ENCODE measurements at regions not wholly inside any gene's neighbourhood (a gene's known extent, or its start where the extent isn't known, plus 50 kb on each side); places are given as distances from the start of the nearest gene placed in this dataset.

DNA sequence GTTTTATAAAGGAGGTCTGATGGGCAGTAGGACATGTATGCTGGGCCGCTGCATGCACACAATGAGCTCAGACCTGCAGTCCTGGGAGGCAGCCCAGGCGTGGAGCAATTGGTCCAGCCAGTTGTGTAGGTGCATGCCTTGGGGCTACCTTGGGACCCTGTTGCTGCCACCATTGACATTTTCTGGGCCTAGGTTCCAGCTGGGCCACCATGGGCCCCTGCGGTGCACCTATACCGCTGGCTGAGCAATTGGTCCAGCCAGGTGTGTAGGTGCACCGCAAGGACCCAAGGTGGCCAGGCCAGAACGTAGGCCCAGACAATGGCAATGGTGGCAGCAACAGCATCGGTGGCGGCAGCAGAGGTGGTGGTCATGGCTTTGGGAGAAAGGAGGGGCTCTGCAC is 143.9 kb downstream of the PXDC1 start:
- H3K4me1 ChIP-seq, result no peaks in the 10 kb centered on the region
- no peak for DNase-seq
- no peaks in the 10 kb centered on the region for H3K27me3 ChIP-seq (ENCODE audit: insufficient read depth in 3 of 3, low read length in 2 of 3)
- WGBS, 3 donors, result 93 to 99% (median 97%) methylated on average over 8 of the region's 8 CpGs
- H3K27ac ChIP-seq, result no peak overlapping the region
- intact Hi-C loops (cut with DNase I), result no loop called here
- TF ChIP-seq, protein P1, sequence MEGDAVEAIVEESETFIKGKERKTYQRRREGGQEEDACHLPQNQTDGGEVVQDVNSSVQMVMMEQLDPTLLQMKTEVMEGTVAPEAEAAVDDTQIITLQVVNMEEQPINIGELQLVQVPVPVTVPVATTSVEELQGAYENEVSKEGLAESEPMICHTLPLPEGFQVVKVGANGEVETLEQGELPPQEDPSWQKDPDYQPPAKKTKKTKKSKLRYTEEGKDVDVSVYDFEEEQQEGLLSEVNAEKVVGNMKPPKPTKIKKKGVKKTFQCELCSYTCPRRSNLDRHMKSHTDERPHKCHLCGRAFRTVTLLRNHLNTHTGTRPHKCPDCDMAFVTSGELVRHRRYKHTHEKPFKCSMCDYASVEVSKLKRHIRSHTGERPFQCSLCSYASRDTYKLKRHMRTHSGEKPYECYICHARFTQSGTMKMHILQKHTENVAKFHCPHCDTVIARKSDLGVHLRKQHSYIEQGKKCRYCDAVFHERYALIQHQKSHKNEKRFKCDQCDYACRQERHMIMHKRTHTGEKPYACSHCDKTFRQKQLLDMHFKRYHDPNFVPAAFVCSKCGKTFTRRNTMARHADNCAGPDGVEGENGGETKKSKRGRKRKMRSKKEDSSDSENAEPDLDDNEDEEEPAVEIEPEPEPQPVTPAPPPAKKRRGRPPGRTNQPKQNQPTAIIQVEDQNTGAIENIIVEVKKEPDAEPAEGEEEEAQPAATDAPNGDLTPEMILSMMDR (IDR thresholded peaks at IDR 0.05), result no peak
- no peak for ATAC-seq
- H3K4me3 ChIP-seq, result no peak overlapping the region
- H3K9me3 ChIP-seq, result no peaks in the 10 kb centered on the region
- H3K36me3 ChIP-seq (ENCODE audit: insufficient read depth in 1 of 2, low read depth in 1 of 2), result no peaks in the 10 kb centered on the region

DNA sequence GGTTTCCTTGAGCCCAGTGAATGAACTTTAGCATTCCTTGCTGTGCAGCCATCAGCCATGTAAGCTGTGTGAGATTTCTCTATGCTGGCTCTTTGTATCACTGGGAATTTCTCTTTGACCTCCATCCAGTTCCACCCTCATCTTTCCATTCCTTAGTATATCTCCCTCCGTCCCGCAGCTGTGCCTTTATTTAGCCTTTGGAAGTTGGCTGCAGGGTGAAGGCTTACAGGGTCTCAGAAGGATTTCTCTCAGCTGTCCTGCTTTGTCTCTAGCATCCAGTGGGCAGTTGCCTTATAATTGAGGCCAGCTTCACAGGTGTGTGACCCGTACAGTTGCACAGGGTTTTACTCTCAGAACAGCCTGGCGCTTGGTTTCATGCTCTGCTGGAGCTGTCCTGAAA is 144.3 kb downstream of the PXDC1 start:
- no peak for ATAC-seq
- no peaks in the 10 kb centered on the region for H3K27me3 ChIP-seq (ENCODE audit: insufficient read depth in 3 of 3, low read length in 2 of 3)
- 50 to 68% (median 51%) methylated on average over 4 of the region's 4 CpGs for WGBS, 3 donors

DNA sequence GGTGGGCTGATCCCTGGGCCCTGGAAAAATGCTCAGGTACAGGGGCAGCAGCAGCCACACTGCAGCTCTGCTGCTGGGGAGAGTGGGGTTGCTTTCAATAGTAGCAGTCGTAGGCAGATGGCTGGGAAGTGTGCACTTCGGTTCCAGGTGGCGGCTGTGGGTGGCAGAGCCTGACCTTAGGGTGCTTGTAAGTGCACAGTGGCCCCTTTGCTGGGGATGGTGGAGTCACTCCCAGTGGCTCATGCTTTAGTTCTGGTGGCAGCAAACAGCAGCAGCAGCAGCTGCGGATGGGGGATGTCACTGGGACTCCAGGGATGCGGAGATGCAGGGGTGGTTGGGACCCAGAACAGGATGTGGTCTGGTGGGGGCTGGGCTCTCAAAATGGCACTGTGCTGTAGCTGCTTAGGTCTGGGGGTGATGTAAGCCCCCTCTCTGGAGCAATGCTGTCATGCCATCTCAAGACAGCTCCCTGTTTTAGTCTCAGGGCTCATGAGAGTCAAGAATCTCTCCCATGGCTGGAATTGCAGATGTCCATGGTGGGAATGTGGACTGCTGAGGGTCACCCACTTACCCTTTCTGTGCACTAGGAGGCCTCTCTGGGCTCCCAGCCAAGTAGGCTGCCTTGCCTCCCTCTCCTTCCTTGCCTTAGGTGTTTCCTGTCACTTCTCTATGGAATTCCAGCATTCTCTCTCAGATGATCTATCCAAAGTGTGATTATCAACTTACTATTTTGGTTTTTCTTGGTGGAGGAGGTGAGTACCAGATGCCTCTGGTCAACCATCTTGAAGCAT is 146.7 kb upstream of the SLC22A23 start:
- WGBS, 3 donors, result 94 to 96% (median 95%) methylated on average over 4 to 5 of the region's 5 CpGs
- TF ChIP-seq, protein P1 (IDR thresholded peaks at IDR 0.05), result no peak
- intact Hi-C loops (cut with DNase I), result no loop called here

More for the DNA sequence above, 144.3 kb downstream of the PXDC1 start:
- Histone ChIP-seq H3K9me3 (peaks cover 2% of the 10 kb centered on the region), H3K27ac (no peak overlapping the region), H3K4me3 (no peak overlapping the region), H3K36me3 (ENCODE audit: insufficient read depth in 1 of 2, low read depth in 1 of 2) (no peaks in the 10 kb centered on the region), H3K4me1 (no peaks in the 10 kb centered on the region)
- TF ChIP-seq, protein P1 (IDR thresholded peaks at IDR 0.05), result no peak
- intact Hi-C loops (cut with DNase I), result no loop called here
- DNase-seq, result no peak

DNA sequence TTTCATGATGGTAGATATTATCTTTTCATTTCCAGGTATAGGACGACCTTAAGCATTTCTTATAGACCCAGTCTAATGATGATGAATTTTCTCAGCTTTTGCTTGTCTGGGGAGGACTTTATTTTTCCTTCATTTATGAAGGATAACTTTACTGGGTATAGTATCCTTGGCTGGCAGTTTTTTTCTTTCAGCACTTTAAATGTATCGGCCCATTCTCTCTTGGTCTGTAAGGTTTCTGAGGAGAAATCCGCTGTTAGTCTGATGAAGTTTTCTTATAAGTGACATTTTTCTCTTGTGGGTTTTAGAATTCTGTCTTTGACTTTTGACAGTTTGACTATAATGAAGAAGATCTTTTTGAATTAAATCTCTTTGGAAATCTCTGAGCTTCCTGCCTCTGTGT is 144.7 kb upstream of the SLC22A23 start:
- Histone ChIP-seq H3K4me3 (no peak overlapping the region), H3K36me3 (ENCODE audit: insufficient read depth in 1 of 2, low read depth in 1 of 2) (no peaks in the 10 kb centered on the region), H3K4me1 (no peaks in the 10 kb centered on the region), H3K27ac (no peak overlapping the region), H3K27me3 (ENCODE audit: insufficient read depth in 3 of 3, low read length in 2 of 3) (no peaks in the 10 kb centered on the region), H3K9me3 (peaks cover 11% of the 10 kb centered on the region)
- intact Hi-C loops (cut with DNase I), result no loop called here
- ATAC-seq (no peak), DNase-seq (no peak)
- TF ChIP-seq, protein P1 (IDR thresholded peaks at IDR 0.05), result no peak
- 97 to 100% (median 99%) methylated on average over 3 of the region's 3 CpGs for WGBS, 3 donors

More for the DNA sequence above, 146.7 kb upstream of the SLC22A23 start:
- H3K36me3 ChIP-seq (ENCODE audit: insufficient read depth in 1 of 2, low read depth in 1 of 2), result no peaks in the 10 kb centered on the region
- DNase-seq (no peak), ATAC-seq (no peak)
- H3K4me3 ChIP-seq, result no peak overlapping the region
- no peaks in the 10 kb centered on the region for H3K27me3 ChIP-seq (ENCODE audit: insufficient read depth in 3 of 3, low read length in 2 of 3)
- no peaks in the 10 kb centered on the region for H3K4me1 ChIP-seq
- no peak overlapping the region for H3K27ac ChIP-seq
- peaks cover 11% of the 10 kb centered on the region for H3K9me3 ChIP-seq
